ENCODE measurements at regions not wholly inside any gene's neighbourhood (a gene's known extent, or its start where the extent isn't known, plus 50 kb on each side); places are given as distances from the start of the nearest gene placed in this dataset.

DNA sequence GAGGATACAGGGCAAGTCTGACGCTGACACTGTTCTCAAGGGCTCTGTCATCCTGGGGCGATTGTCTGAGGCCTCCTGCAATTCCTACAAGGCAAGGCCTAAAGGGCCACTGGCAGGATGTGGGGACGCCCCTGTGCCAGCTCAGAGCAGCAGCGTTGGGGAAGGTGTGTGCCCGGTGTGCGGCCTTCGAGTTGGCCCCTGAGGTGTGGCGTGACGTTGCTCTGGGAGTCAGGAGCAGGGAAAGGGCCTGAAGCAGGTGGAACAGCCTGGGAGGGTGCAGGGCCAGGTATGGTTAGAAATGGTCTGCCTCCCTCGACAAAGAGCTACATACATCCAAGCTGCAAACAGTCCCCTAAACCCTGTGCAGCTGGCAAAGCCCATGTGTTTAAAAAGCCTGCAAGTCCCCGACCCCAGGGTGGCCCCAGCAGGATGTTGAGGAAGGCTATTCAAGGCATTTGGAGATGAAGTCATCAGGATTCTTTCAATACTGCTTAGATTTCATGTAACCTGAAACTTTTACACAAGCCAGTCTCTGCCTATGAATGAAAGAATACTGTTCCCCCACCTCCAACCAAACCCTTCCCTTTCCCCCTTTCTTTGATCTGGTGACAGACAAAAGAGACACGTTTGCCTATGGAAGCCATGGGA, 142.5 kb upstream of the TNS3 start:
- DNase-seq (ENCODE audit: low spot score): no peak
- H3K27ac ChIP-seq: no peak overlapping the region
- no peak overlapping the region for H3K4me3 ChIP-seq
- TF ChIP-seq, protein P1, sequence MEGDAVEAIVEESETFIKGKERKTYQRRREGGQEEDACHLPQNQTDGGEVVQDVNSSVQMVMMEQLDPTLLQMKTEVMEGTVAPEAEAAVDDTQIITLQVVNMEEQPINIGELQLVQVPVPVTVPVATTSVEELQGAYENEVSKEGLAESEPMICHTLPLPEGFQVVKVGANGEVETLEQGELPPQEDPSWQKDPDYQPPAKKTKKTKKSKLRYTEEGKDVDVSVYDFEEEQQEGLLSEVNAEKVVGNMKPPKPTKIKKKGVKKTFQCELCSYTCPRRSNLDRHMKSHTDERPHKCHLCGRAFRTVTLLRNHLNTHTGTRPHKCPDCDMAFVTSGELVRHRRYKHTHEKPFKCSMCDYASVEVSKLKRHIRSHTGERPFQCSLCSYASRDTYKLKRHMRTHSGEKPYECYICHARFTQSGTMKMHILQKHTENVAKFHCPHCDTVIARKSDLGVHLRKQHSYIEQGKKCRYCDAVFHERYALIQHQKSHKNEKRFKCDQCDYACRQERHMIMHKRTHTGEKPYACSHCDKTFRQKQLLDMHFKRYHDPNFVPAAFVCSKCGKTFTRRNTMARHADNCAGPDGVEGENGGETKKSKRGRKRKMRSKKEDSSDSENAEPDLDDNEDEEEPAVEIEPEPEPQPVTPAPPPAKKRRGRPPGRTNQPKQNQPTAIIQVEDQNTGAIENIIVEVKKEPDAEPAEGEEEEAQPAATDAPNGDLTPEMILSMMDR (IDR thresholded peaks at IDR 0.05): no peak

DNA sequence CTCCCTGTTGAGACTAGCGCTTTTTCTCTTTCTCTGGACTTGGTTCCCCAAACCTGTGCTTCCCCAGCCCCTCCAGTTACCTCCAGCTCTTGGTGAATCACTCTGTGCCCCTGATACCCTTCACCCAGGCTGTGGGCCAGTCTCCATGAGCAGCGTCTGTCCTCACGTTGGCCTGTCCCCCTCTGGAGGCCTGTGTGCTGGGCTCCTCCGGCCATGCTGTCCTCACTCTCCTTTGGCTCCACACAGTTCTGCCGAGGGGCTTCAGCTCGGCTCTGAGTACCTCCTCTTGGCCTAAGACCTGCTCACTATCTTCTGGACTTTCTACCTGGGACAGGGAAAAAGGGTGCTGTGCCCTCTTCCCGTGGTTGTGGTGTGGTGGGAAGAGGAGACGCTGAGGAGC, 140.2 kb upstream of the TNS3 start:
- no peak overlapping the region for H3K27ac ChIP-seq
- no peak for DNase-seq (ENCODE audit: low spot score)
- TF ChIP-seq, protein P1 (IDR thresholded peaks at IDR 0.05): no peak
- no peak overlapping the region for H3K4me3 ChIP-seq

DNA sequence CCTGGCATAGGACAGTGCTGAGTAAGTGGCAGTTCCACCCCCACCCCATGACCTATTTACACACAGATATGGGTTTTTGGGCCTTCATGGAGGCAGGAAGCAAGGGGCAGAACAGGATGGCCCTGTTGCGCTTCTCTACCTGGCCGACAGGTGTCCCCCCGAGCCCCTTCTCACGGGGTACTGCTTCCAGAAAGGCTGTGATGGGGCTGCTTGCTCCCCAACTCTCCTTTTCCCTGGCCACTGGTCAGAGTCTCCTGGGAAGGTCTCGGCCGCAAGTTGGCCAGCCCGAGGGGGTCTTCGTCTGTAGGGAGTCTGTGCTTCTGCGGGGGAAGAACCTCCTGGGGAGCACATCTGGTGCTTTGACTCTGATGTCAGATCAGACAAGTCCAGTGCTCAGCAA, 139.8 kb upstream of the TNS3 start:
- H3K4me3 ChIP-seq: no peak overlapping the region
- DNase-seq (ENCODE audit: low spot score): no peak
- H3K27ac ChIP-seq: no peak overlapping the region
- TF ChIP-seq, protein P1 (IDR thresholded peaks at IDR 0.05): no peak

DNA sequence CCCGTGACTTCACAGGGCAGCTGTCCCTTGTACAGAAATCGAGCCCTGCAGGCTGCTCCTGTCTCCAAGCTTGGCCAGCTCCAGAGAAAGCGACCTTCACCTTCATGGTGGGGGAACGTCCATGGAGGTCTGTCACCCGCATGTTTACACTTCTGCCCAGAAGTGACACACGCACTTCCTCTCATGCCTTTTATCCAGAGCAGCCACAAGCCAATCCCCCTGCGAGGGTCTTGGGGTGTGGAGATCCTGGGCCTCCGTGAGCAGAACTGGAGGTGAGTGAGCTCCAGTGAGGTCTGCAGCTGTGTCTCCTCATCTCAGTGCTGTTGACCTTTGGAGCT, 139.0 kb upstream of the TNS3 start:
- TF ChIP-seq, protein P1 (IDR thresholded peaks at IDR 0.05): no peak
- Histone ChIP-seq H3K4me3 (no peak overlapping the region), H3K27ac (no peak overlapping the region)
- no peak for DNase-seq (ENCODE audit: low spot score)

DNA sequence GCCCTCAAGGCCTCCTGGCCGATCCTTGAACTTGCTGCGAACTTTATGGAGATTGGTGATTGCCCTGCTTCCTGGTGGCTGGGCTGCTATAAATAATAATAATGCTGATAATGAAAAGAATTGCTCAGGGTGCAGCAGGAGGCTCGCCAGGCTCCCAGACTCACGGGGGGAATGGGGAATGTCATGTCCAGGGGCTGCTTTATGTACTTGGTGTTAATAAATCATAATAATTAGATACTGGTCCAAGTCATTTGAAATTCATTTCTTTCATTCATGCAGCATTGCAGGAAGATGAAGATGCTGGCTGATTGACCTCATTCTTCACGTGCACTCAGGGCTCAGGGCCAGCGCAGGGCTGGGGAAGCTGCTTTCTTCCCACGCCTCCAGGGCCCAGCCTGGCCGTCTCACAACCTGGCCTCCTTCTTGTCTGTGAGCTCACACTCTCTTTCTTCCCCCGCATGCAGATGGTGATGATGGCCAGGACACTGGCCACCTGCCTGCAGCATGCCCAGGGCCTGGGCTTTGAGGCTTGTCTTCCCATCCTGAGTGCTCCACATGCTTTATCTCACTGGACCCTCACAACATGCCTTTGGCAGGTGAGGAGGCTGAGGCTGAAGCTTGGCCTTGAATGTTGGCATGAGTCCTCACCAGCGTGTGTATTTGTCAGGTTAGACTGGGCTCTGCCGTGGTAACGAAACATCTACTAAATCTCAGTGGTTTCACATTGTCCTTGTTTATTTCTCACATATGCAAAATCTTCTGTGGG, 138.4 kb upstream of the TNS3 start:
- Histone ChIP-seq H3K27ac (no peak overlapping the region), H3K4me3 (no peak overlapping the region)
- DNase-seq (ENCODE audit: low spot score): peak; percentile 41
- TF ChIP-seq, protein P1 (IDR thresholded peaks at IDR 0.05): no peak

DNA sequence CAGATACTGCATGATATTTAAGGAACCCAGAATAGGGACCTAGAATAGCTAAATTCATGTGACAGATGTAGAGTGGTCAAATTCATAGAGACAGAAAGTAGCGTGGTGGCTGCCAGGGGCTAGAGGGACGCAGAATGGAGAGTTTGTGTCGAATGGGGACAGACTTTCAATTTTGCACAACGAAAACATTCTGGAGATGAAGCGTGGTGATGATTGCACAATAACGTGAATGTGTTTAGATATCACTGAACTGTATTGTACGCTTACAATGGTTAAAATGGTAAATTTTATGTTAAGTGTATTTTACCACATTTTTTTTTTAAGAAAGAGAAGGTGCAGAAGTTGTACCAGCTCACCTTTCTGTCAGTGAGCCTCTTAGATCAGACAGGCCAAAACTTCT, 137.8 kb upstream of the TNS3 start:
- no peak overlapping the region for H3K27ac ChIP-seq
- TF ChIP-seq, protein P1 (IDR thresholded peaks at IDR 0.05): no peak
- peak; percentile 41 for DNase-seq (ENCODE audit: low spot score)
- no peak overlapping the region for H3K4me3 ChIP-seq

DNA sequence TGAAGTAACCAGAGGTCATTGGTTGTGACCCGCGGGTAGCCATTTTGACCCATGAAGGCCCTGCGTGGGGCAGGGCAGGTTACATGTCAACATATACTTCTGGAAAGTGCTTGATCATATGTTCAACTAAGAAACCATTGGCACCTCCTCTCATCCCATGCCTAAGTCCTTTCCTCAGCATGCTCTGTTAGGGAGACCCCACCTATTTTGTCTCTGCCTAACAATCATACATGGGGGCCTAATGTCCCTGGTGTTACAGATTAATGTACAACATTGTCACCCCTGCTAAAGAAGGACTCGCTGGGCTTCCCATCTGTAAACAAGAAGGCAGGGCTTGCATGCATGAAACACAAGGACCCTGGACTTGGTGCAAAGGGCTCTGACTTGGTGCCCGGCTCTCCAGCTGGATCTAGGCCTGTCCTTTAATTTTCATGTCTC, 133.7 kb upstream of the TNS3 start:
- H3K27ac ChIP-seq: no peak overlapping the region
- DNase-seq (ENCODE audit: low spot score): peak; percentile 17
- TF ChIP-seq, protein P1 (IDR thresholded peaks at IDR 0.05): no peak
- H3K4me3 ChIP-seq: no peak overlapping the region
